Cardiac fibroblast (primary cell): ENCODE measurements at regions not wholly inside any gene's neighbourhood (a gene's known extent, or its start where the extent isn't known, plus 50 kb on each side); places are given as distances from the start of the nearest gene placed in this dataset.

Experiments
- DNase-seq, 2 donors: peaks; one replicate each; pipeline versions ENCODE4 v3.0.0 to v3.0.0-alpha.2; 2010; ENCODE audit warnings: low read depth in 2 of 2
- H3K4me3 ChIP-seq, 2 donors: replicated peaks in 1 of 2; 1 replicate in 1 of 2; 2 replicates in 1 of 2; pipeline ENCODE4 v1.5.1; 2011; ENCODE audit warnings: low read depth in 2 of 2, low read length in 2 of 2, mild to moderate bottlenecking in 2 of 2, moderate library complexity in 1 of 2
- TF ChIP-seq, protein P1 (sequence below): IDR thresholded peaks from one replicate; pipeline ENCODE4 v1.5.1; 2011; ENCODE audit warnings: low read depth, mild to moderate bottlenecking, low read length, inconsistent platforms

- DNase-seq = no peak
- TF ChIP-seq, protein P1, sequence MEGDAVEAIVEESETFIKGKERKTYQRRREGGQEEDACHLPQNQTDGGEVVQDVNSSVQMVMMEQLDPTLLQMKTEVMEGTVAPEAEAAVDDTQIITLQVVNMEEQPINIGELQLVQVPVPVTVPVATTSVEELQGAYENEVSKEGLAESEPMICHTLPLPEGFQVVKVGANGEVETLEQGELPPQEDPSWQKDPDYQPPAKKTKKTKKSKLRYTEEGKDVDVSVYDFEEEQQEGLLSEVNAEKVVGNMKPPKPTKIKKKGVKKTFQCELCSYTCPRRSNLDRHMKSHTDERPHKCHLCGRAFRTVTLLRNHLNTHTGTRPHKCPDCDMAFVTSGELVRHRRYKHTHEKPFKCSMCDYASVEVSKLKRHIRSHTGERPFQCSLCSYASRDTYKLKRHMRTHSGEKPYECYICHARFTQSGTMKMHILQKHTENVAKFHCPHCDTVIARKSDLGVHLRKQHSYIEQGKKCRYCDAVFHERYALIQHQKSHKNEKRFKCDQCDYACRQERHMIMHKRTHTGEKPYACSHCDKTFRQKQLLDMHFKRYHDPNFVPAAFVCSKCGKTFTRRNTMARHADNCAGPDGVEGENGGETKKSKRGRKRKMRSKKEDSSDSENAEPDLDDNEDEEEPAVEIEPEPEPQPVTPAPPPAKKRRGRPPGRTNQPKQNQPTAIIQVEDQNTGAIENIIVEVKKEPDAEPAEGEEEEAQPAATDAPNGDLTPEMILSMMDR = no peak
Observed at GRCh38 chr20:60478533-60478932, 520.3 kb downstream of the CDH26 start.

GRCh38 chr20:60480950-60481742 lies 522.9 kb downstream of the CDH26 start:
- H3K4me3 ChIP-seq = no peak overlapping the region
- no peak for DNase-seq
- TF ChIP-seq, protein P1 = no peak

More at GRCh38 chr20:60478533-60478932, 520.3 kb downstream of the CDH26 start:
- no peak overlapping the region for H3K4me3 ChIP-seq

GRCh38 chr20:60481743-60482133 lies 523.5 kb downstream of the CDH26 start:
- no peak for DNase-seq
- no peak overlapping the region for H3K4me3 ChIP-seq
- TF ChIP-seq, protein P1 = no peak

DNA sequence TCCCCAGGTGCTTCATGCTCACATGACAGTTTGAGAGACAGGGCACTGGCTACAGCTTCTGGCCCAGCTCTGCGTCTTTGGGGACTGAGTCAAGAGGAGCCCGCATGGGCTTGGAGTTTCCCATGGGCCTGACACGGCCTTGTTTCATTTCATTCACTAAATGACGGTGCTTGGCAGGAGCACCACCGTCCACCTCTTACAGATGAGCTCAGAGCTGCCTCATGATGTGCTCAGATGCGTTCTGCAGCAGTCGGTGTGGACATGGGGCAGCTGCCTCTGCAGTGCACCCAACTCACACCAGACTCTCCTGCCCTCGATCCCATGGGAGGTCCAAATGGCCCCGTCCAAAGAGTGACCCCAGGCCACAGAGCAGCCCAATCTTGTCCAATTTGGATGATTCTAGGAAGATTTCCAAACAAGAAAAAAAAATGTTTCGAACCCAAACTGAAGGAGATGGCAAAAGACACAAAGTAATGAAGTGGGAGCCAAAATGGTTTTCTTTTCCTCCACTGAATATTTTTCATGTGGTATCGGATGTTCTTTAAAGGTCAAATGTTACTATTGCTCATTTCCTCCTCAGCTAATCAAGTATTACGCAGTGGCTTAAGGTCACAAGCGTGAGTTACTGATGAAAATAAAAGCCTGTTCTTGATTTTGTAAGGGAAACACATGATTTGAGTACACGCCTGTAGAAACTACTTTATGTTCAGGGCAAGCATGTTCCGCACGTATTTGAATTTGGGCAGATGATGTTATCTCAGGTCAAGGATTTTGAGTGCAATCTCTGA lies 524.2 kb downstream of the CDH26 start:
- no peak overlapping the region for H3K4me3 ChIP-seq
- TF ChIP-seq, protein P1 = no peak
- DNase-seq = no peak

- TF ChIP-seq, protein P1 = no peak
- H3K4me3 ChIP-seq = no peak overlapping the region
- DNase-seq = no peak
Observed at GRCh38 chr20:60483371-60483770, 525.1 kb downstream of the CDH26 start.

DNA sequence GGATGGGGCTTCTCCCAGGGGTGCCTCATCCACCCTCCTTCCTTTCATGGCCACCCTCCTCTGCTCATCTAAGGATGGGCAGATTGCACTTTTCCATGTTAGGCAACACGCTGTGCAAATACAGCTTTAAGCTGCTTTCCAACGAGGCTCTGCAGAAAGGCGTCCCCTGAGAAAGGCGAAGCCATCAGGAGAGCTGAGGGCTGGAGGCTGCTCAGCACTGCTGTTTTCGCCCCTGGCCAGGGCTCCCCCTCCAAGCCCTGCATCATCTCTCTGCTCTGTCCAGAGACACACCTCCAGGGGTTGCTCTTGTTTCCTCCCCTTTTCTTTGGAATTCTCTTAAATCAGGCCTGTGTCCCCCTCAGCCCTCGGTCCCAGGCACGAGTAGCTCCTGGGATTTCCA lies 526.1 kb downstream of the CDH26 start:
- TF ChIP-seq, protein P1 = no peak
- no peak for DNase-seq
- no peak overlapping the region for H3K4me3 ChIP-seq
